Gastrocnemius medialis (tissue), 4 donors: ENCODE measurements at regions not wholly inside any gene's neighbourhood (a gene's known extent, or its start where the extent isn't known, plus 50 kb on each side); places are given as distances from the start of the nearest gene placed in this dataset.
"Not testable (repeated sequence)": the region's sequence is repeated elsewhere in the genome, so short reads cannot be mapped to it uniquely, and the experiment has no call there.

Experiments
- ATAC-seq, 2 donors: fragments of 150-250 bp; one replicate each; pipeline ENCODE4 v1.9.1; 2016
- DNase-seq, 2 donors: peaks; one replicate each; pipeline ENCODE4 v3.0.0-alpha.2; 2019
- H3K27ac ChIP-seq, 4 donors: fragments of 200-600 bp; sonication (generic); 1 replicate in 1 of 4; 2 replicates in 3 of 4; pipeline ENCODE4 v1.5.1; 2016 to 2018; ENCODE audit warnings: mild to moderate bottlenecking in 2 of 4, moderate library complexity in 1 of 4
- H3K27me3 ChIP-seq, 3 donors: fragments of 200-600 bp; sonication (generic) in 2 of 3; 1 replicate in 1 of 3; 2 replicates in 2 of 3; pipeline versions ENCODE4 v1.5.1 to v1.6.0; 2016 to 2019; ENCODE audit warnings: mild to moderate bottlenecking in 1 of 3, moderate library complexity in 1 of 3
- H3K36me3 ChIP-seq, 2 donors: fragments of 200-600 bp; sonication (generic) in 1 of 2; one replicate each; pipeline ENCODE4 v1.5.1; 2017 to 2018
- H3K4me1 ChIP-seq, 2 donors: fragments of 200-600 bp; sonication (generic) in 1 of 2; one replicate each; pipeline ENCODE4 v1.5.1; 2016 to 2017; ENCODE audit warnings: mild to moderate bottlenecking in 2 of 2
- H3K4me3 ChIP-seq, 4 donors: fragments of 200-600 bp; sonication (generic) in 3 of 4; 1 replicate in 1 of 4; 2 replicates in 3 of 4; pipeline ENCODE4 v1.5.1; 2016 to 2019; ENCODE audit warnings: mild to moderate bottlenecking in 2 of 4
- H3K9me3 ChIP-seq, 3 donors: fragments of 200-600 bp; sonication (generic) in 2 of 3; 1 replicate in 1 of 3; 2 replicates in 2 of 3; pipeline ENCODE4 v1.5.1; 2016 to 2019
- POLR2A ChIP-seq, 2 donors: fragments of 450-650 bp; IDR thresholded peaks; one replicate each; pipeline ENCODE4 v1.6.1; 2017; ENCODE audit warnings: antibody characterized with exemption in 2 of 2, mild to moderate bottlenecking in 2 of 2, moderate library complexity in 2 of 2
- in situ Hi-C, 4 donors: fragments of 200-750 bp; cut with MboI; loops; one replicate each; pipeline versions ENCODE4 v1.15.0 to v1.8.0; 2017; ENCODE audit warnings: low sequenced_read_pairs in 4 of 4
- intact Hi-C: fragments of 100-400 bp; cut with DNase I; formaldehyde crosslinking; loops from one replicate; pipeline ENCODE4 v1.15.1; 2023; ENCODE audit warnings: low total_unique reads
- TF ChIP-seq, protein P1 (sequence below), 5 experiments: fragments of 450-650 bp in 3 of 5; fragments of 200-600 bp in 2 of 5; sonication (generic) in 2 of 5; IDR thresholded peaks in 4 of 5; conservative IDR thresholded peaks in 1 of 5; 1 replicate in 4 of 5; 2 replicates in 1 of 5; pipeline ENCODE4 v1.5.1; 2016 to 2019; ENCODE audit warnings: antibody characterized with exemption in 5 of 5, mild to moderate bottlenecking in 3 of 5, moderate library complexity in 3 of 5

DNA sequence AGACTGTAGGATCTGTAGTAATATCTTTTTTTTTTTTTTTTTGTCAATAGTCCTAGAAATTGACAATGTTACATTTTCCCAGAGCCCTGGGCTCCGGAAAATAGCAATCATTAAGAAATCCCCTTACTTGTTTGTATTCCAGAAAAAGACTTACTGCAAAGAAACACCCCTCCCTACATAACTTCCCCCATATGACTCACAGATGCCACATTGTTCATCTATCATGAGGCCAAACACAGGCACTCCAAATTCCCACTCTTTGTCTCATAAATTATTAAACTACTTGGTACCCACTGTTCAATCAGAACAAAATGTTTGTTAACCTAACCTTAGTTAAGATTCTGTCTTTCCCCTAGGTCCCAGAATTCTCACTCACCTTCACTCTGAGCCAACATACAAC is 53.5 kb downstream of the TEX51 start:
- Histone ChIP-seq H3K27me3 (peaks cover 0 to 3% (median 0%) of the 10 kb centered on the region in 3 donors), H3K36me3 (no peaks in the 10 kb centered on the region), H3K27ac (no peak overlapping the region), H3K4me1 (no peaks in the 10 kb centered on the region), H3K9me3 (no peaks in the 10 kb centered on the region), H3K4me3 (no peak overlapping the region)
- no peak for ATAC-seq
- DNase-seq: no peak
- in situ Hi-C loops: no loop called here
- intact Hi-C loops: no loop called here
- TF ChIP-seq POLR2A (IDR thresholded peaks at IDR 0.05): no peak
- TF ChIP-seq, protein P1, sequence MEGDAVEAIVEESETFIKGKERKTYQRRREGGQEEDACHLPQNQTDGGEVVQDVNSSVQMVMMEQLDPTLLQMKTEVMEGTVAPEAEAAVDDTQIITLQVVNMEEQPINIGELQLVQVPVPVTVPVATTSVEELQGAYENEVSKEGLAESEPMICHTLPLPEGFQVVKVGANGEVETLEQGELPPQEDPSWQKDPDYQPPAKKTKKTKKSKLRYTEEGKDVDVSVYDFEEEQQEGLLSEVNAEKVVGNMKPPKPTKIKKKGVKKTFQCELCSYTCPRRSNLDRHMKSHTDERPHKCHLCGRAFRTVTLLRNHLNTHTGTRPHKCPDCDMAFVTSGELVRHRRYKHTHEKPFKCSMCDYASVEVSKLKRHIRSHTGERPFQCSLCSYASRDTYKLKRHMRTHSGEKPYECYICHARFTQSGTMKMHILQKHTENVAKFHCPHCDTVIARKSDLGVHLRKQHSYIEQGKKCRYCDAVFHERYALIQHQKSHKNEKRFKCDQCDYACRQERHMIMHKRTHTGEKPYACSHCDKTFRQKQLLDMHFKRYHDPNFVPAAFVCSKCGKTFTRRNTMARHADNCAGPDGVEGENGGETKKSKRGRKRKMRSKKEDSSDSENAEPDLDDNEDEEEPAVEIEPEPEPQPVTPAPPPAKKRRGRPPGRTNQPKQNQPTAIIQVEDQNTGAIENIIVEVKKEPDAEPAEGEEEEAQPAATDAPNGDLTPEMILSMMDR (IDR thresholded peaks at IDR 0.05 in 4 of 5, conservative IDR thresholded peaks at IDR 0.05 in 1 of 5): no peak

DNA sequence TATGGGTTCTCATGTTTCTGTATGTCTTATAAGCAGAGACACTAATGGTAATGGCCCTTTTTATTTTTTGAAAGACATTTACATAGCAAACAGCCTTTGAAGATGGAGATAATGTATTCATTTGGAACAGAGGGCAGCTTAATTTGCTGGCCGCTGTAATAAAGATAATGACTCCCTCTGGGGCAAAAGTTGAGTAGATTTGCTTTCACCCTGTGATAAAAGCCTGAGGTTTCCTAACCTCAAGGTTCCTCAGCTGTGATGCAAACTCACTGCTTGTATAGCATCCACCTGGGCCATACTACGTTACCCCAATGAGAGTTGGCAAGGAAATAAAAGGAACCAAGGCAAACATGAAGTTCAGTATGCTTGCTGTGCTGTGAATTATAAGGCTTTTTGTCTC is 54.8 kb downstream of the TEX51 start:
- DNase-seq (no peak), ATAC-seq (no peak)
- no peak overlapping the region for H3K4me3 ChIP-seq
- H3K36me3 ChIP-seq: no peaks in the 10 kb centered on the region
- H3K4me1 ChIP-seq: no peaks in the 10 kb centered on the region
- in situ Hi-C loops (no loop called here), intact Hi-C loops (no loop called here)
- no peak overlapping the region for H3K27ac ChIP-seq
- no peaks in the 10 kb centered on the region for H3K9me3 ChIP-seq
- H3K27me3 ChIP-seq: peaks cover 0 to 3% (median 0%) of the 10 kb centered on the region in 3 donors
- TF ChIP-seq, protein P1 (IDR thresholded peaks at IDR 0.05 in 4 of 5, conservative IDR thresholded peaks at IDR 0.05 in 1 of 5): no peak
- TF ChIP-seq POLR2A (IDR thresholded peaks at IDR 0.05): no peak

DNA sequence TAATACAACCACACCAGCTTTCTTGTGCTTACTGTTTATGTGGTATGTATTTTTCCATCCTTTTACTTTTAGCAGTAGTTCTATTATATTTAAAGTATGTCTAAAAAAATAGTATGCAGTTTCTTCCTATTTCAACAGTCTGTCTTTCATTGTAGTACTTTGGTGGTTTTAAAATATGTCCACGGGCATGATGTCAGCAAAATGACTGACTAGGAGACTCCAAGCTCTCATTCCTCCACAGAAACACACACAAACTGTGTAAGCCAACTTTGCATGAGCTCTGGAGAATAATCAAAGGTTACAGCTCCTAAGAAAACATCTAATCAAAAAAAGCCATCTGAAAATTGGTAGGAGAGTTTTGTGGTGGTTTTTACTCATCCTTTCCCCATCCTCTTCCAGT is 56.1 kb downstream of the TEX51 start:
- TF ChIP-seq, protein P1 (IDR thresholded peaks at IDR 0.05 in 4 of 5, conservative IDR thresholded peaks at IDR 0.05 in 1 of 5): no peak
- TF ChIP-seq POLR2A (IDR thresholded peaks at IDR 0.05): no peak
- H3K4me1 ChIP-seq: no peaks in the 10 kb centered on the region
- intact Hi-C loops (no loop called here), in situ Hi-C loops (no loop called here)
- ATAC-seq (no peak), DNase-seq (no peak)
- H3K27ac ChIP-seq: no peak overlapping the region
- H3K36me3 ChIP-seq: no peaks in the 10 kb centered on the region
- no peaks in the 10 kb centered on the region for H3K9me3 ChIP-seq
- peaks cover 0 to 3% (median 0%) of the 10 kb centered on the region in 3 donors for H3K27me3 ChIP-seq
- no peak overlapping the region for H3K4me3 ChIP-seq

DNA sequence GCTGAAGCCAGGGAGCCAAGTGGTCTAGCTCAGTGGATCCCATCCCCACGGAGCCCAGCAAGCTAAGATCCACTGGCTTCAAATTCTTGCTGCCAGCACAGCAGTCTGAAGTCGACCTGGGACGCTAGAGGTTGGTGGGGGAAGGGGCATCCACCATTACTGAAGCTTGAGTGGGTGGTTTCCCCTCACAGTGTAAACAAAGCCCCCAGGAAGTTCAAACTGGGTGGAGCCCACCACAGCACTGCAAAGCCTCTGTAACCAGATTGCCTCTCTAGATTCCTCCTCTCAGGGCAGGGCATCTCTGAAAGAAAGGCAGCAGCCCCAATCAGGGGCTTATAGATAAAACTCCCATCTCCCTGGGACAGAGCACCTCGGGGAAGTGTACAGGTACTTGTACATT is 58.1 kb downstream of the TEX51 start:
- H3K36me3 ChIP-seq, DNase-seq, H3K9me3 ChIP-seq, in situ Hi-C loops, H3K4me1 ChIP-seq, H3K4me3 ChIP-seq, H3K27ac ChIP-seq, ATAC-seq, H3K27me3 ChIP-seq, intact Hi-C loops: not testable (repeated sequence)

DNA sequence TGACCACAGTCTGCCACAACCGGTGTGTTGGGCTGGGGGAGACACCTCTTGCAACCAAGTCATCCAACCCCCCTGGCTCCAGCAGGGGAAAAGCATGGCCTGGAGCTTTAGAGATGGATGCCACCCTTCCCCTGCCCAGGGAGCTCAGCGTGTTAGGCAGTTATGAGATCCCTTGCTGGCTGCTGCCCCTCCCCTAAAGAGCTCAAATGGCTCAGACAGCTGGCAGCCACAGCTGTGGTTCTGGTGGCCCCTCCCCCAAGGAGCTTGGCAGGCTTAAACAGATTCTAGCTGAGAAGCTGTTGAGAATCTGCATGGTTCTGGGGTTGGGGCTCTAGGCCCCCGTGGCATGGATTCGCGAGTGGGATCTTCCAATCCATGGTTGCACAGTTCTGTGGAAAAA is 64.7 kb downstream of the TEX51 start:
- TF ChIP-seq, protein P1 (IDR thresholded peaks at IDR 0.05 in 4 of 5, conservative IDR thresholded peaks at IDR 0.05 in 1 of 5): no peak
- TF ChIP-seq POLR2A (IDR thresholded peaks at IDR 0.05): no peak
- ATAC-seq (no peak), DNase-seq (no peak)
- in situ Hi-C loops: no loop called here
- H3K27me3 ChIP-seq: no peaks in the 10 kb centered on the region
- intact Hi-C loops: no loop called here
- H3K9me3 ChIP-seq: no peaks in the 10 kb centered on the region
- H3K27ac ChIP-seq: no peak overlapping the region
- no peaks in the 10 kb centered on the region for H3K4me1 ChIP-seq
- H3K36me3 ChIP-seq: no peaks in the 10 kb centered on the region
- no peak overlapping the region for H3K4me3 ChIP-seq
